ENCODE measurements at regions not wholly inside any gene's neighbourhood (a gene's known extent, or its start where the extent isn't known, plus 50 kb on each side); places are given as distances from the start of the nearest gene placed in this dataset.

- Histone ChIP-seq H3K4me3 (ENCODE audit: low read depth in 1 of 5, low read length in 5 of 5) (no peak overlapping the region), H3K36me3 (ENCODE audit: control insufficient read depth in 5 of 5, insufficient read depth in 5 of 5, low read length in 5 of 5) (no peaks in the 10 kb centered on the region), H3K4me1 (ENCODE audit: control insufficient read depth in 5 of 5, insufficient read depth in 5 of 5, low read length in 5 of 5) (no peaks in the 10 kb centered on the region), H3K9ac (ENCODE audit: low read length in 5 of 5) (no peak overlapping the region), H3K27me3 (ENCODE audit: control insufficient read depth in 5 of 5, insufficient read depth in 4 of 5, low read length in 5 of 5) (no peaks in the 10 kb centered on the region), H3K27ac (ENCODE audit: low read depth, low read length) (no peak overlapping the region), H3K9me3 (ENCODE audit: control insufficient read depth in 5 of 5, low read length in 5 of 5) (peaks cover 0 to 8% (median 3%) of the 10 kb centered on the region in 5 donors)
Measured at GRCh38 chr14:86646696-86647690, 1117.0 kb downstream of the FLRT2 start.

GRCh38 chr14:86646125-86646524 lies 1116.2 kb downstream of the FLRT2 start:
- peaks cover 0 to 8% (median 3%) of the 10 kb centered on the region in 5 donors for H3K9me3 ChIP-seq (ENCODE audit: control insufficient read depth in 5 of 5, low read length in 5 of 5)
- no peaks in the 10 kb centered on the region for H3K27me3 ChIP-seq (ENCODE audit: control insufficient read depth in 5 of 5, insufficient read depth in 4 of 5, low read length in 5 of 5)
- no peak overlapping the region for H3K27ac ChIP-seq (ENCODE audit: low read depth, low read length)
- no peak overlapping the region for H3K4me3 ChIP-seq (ENCODE audit: low read depth in 1 of 5, low read length in 5 of 5)
- no peaks in the 10 kb centered on the region for H3K36me3 ChIP-seq (ENCODE audit: control insufficient read depth in 5 of 5, insufficient read depth in 5 of 5, low read length in 5 of 5)
- H3K4me1 ChIP-seq (ENCODE audit: control insufficient read depth in 5 of 5, insufficient read depth in 5 of 5, low read length in 5 of 5): no peaks in the 10 kb centered on the region
- H3K9ac ChIP-seq (ENCODE audit: low read length in 5 of 5): no peak overlapping the region

- Histone ChIP-seq H3K27me3 (ENCODE audit: control insufficient read depth in 5 of 5, insufficient read depth in 4 of 5, low read length in 5 of 5) (no peaks in the 10 kb centered on the region), H3K4me3 (ENCODE audit: low read depth in 1 of 5, low read length in 5 of 5) (no peak overlapping the region), H3K27ac (ENCODE audit: low read depth, low read length) (no peak overlapping the region)
Measured at GRCh38 chr14:86641310-86641709, 1111.4 kb downstream of the FLRT2 start.

GRCh38 chr14:86640288-86640687 lies 1110.3 kb downstream of the FLRT2 start:
- no peaks in the 10 kb centered on the region for H3K4me1 ChIP-seq (ENCODE audit: control insufficient read depth in 5 of 5, insufficient read depth in 5 of 5, low read length in 5 of 5)
- no peak overlapping the region for H3K4me3 ChIP-seq (ENCODE audit: low read depth in 1 of 5, low read length in 5 of 5)
- no peak overlapping the region for H3K27ac ChIP-seq (ENCODE audit: low read depth, low read length)
- H3K36me3 ChIP-seq (ENCODE audit: control insufficient read depth in 5 of 5, insufficient read depth in 5 of 5, low read length in 5 of 5): no peaks in the 10 kb centered on the region
- H3K9me3 ChIP-seq (ENCODE audit: control insufficient read depth in 5 of 5, low read length in 5 of 5): no peaks in the 10 kb centered on the region
- H3K9ac ChIP-seq (ENCODE audit: low read length in 5 of 5): no peak overlapping the region
- H3K27me3 ChIP-seq (ENCODE audit: control insufficient read depth in 5 of 5, insufficient read depth in 4 of 5, low read length in 5 of 5): no peaks in the 10 kb centered on the region

More at GRCh38 chr14:86641310-86641709, 1111.4 kb downstream of the FLRT2 start:
- Histone ChIP-seq H3K9me3 (ENCODE audit: control insufficient read depth in 5 of 5, low read length in 5 of 5) (peaks cover 0 to 2% (median 0%) of the 10 kb centered on the region in 5 donors), H3K36me3 (ENCODE audit: control insufficient read depth in 5 of 5, insufficient read depth in 5 of 5, low read length in 5 of 5) (no peaks in the 10 kb centered on the region), H3K9ac (ENCODE audit: low read length in 5 of 5) (no peak overlapping the region), H3K4me1 (ENCODE audit: control insufficient read depth in 5 of 5, insufficient read depth in 5 of 5, low read length in 5 of 5) (no peaks in the 10 kb centered on the region)

GRCh38 chr14:86639666-86640065 lies 1109.7 kb downstream of the FLRT2 start:
- no peak overlapping the region for H3K4me3 ChIP-seq (ENCODE audit: low read depth in 1 of 5, low read length in 5 of 5)
- H3K27ac ChIP-seq (ENCODE audit: low read depth, low read length): no peak overlapping the region

GRCh38 chr14:86639146-86639545 lies 1109.2 kb downstream of the FLRT2 start:
- H3K4me3 ChIP-seq (ENCODE audit: low read depth in 1 of 5, low read length in 5 of 5): no peak overlapping the region
- H3K4me1 ChIP-seq (ENCODE audit: control insufficient read depth in 5 of 5, insufficient read depth in 5 of 5, low read length in 5 of 5): no peaks in the 10 kb centered on the region
- H3K36me3 ChIP-seq (ENCODE audit: control insufficient read depth in 5 of 5, insufficient read depth in 5 of 5, low read length in 5 of 5): no peaks in the 10 kb centered on the region
- H3K27me3 ChIP-seq (ENCODE audit: control insufficient read depth in 5 of 5, insufficient read depth in 4 of 5, low read length in 5 of 5): no peaks in the 10 kb centered on the region
- H3K27ac ChIP-seq (ENCODE audit: low read depth, low read length): no peak overlapping the region
- H3K9ac ChIP-seq (ENCODE audit: low read length in 5 of 5): no peak overlapping the region
- no peaks in the 10 kb centered on the region for H3K9me3 ChIP-seq (ENCODE audit: control insufficient read depth in 5 of 5, low read length in 5 of 5)

More at GRCh38 chr14:86639666-86640065, 1109.7 kb downstream of the FLRT2 start:
- no peak overlapping the region for H3K9ac ChIP-seq (ENCODE audit: low read length in 5 of 5)
- H3K4me1 ChIP-seq (ENCODE audit: control insufficient read depth in 5 of 5, insufficient read depth in 5 of 5, low read length in 5 of 5): no peaks in the 10 kb centered on the region
- no peaks in the 10 kb centered on the region for H3K27me3 ChIP-seq (ENCODE audit: control insufficient read depth in 5 of 5, insufficient read depth in 4 of 5, low read length in 5 of 5)
- H3K36me3 ChIP-seq (ENCODE audit: control insufficient read depth in 5 of 5, insufficient read depth in 5 of 5, low read length in 5 of 5): no peaks in the 10 kb centered on the region
- H3K9me3 ChIP-seq (ENCODE audit: control insufficient read depth in 5 of 5, low read length in 5 of 5): no peaks in the 10 kb centered on the region

- H3K36me3 ChIP-seq (ENCODE audit: control insufficient read depth in 5 of 5, insufficient read depth in 5 of 5, low read length in 5 of 5): no peaks in the 10 kb centered on the region
- no peaks in the 10 kb centered on the region for H3K27me3 ChIP-seq (ENCODE audit: control insufficient read depth in 5 of 5, insufficient read depth in 4 of 5, low read length in 5 of 5)
- no peak overlapping the region for H3K4me3 ChIP-seq (ENCODE audit: low read depth in 1 of 5, low read length in 5 of 5)
- peaks cover 0 to 8% (median 0%) of the 10 kb centered on the region in 5 donors for H3K9me3 ChIP-seq (ENCODE audit: control insufficient read depth in 5 of 5, low read length in 5 of 5)
- no peak overlapping the region for H3K9ac ChIP-seq (ENCODE audit: low read length in 5 of 5)
- peaks cover 0 to 11% (median 0%) of the 10 kb centered on the region in 5 donors for H3K4me1 ChIP-seq (ENCODE audit: control insufficient read depth in 5 of 5, insufficient read depth in 5 of 5, low read length in 5 of 5)
- no peak overlapping the region for H3K27ac ChIP-seq (ENCODE audit: low read depth, low read length)
Measured at GRCh38 chr14:86627080-86627479, 1097.1 kb downstream of the FLRT2 start.

GRCh38 chr14:86626530-86626929 lies 1096.6 kb downstream of the FLRT2 start:
- peaks cover 0 to 11% (median 0%) of the 10 kb centered on the region in 5 donors for H3K4me1 ChIP-seq (ENCODE audit: control insufficient read depth in 5 of 5, insufficient read depth in 5 of 5, low read length in 5 of 5)
- H3K9ac ChIP-seq (ENCODE audit: low read length in 5 of 5): no peak overlapping the region
- peaks cover 0 to 8% (median 0%) of the 10 kb centered on the region in 5 donors for H3K9me3 ChIP-seq (ENCODE audit: control insufficient read depth in 5 of 5, low read length in 5 of 5)
- no peaks in the 10 kb centered on the region for H3K27me3 ChIP-seq (ENCODE audit: control insufficient read depth in 5 of 5, insufficient read depth in 4 of 5, low read length in 5 of 5)
- no peak overlapping the region for H3K4me3 ChIP-seq (ENCODE audit: low read depth in 1 of 5, low read length in 5 of 5)
- no peaks in the 10 kb centered on the region for H3K36me3 ChIP-seq (ENCODE audit: control insufficient read depth in 5 of 5, insufficient read depth in 5 of 5, low read length in 5 of 5)
- no peak overlapping the region for H3K27ac ChIP-seq (ENCODE audit: low read depth, low read length)

GRCh38 chr14:86625637-86626036 lies 1095.7 kb downstream of the FLRT2 start:
- Histone ChIP-seq H3K36me3 (ENCODE audit: control insufficient read depth in 5 of 5, insufficient read depth in 5 of 5, low read length in 5 of 5) (no peaks in the 10 kb centered on the region), H3K4me3 (ENCODE audit: low read depth in 1 of 5, low read length in 5 of 5) (no peak overlapping the region), H3K27me3 (ENCODE audit: control insufficient read depth in 5 of 5, insufficient read depth in 4 of 5, low read length in 5 of 5) (no peaks in the 10 kb centered on the region), H3K4me1 (ENCODE audit: control insufficient read depth in 5 of 5, insufficient read depth in 5 of 5, low read length in 5 of 5) (peaks cover 0 to 11% (median 0%) of the 10 kb centered on the region in 5 donors), H3K27ac (ENCODE audit: low read depth, low read length) (no peak overlapping the region), H3K9me3 (ENCODE audit: control insufficient read depth in 5 of 5, low read length in 5 of 5) (peaks cover 0 to 7% (median 0%) of the 10 kb centered on the region in 5 donors), H3K9ac (ENCODE audit: low read length in 5 of 5) (no peak overlapping the region)

GRCh38 chr14:86619726-86620125 lies 1089.8 kb downstream of the FLRT2 start:
- Histone ChIP-seq H3K36me3 (ENCODE audit: control insufficient read depth in 5 of 5, insufficient read depth in 5 of 5, low read length in 5 of 5) (no peaks in the 10 kb centered on the region), H3K9me3 (ENCODE audit: control insufficient read depth in 5 of 5, low read length in 5 of 5) (no peaks in the 10 kb centered on the region), H3K27ac (ENCODE audit: low read depth, low read length) (no peak overlapping the region), H3K4me3 (ENCODE audit: low read depth in 1 of 5, low read length in 5 of 5) (no peak overlapping the region), H3K4me1 (ENCODE audit: control insufficient read depth in 5 of 5, insufficient read depth in 5 of 5, low read length in 5 of 5) (peaks cover 0 to 6% (median 0%) of the 10 kb centered on the region in 5 donors), H3K9ac (ENCODE audit: low read length in 5 of 5) (no peak overlapping the region), H3K27me3 (ENCODE audit: control insufficient read depth in 5 of 5, insufficient read depth in 4 of 5, low read length in 5 of 5) (no peaks in the 10 kb centered on the region)
